CD14-positive monocyte (primary cell): ENCODE measurements at regions not wholly inside any gene's neighbourhood (a gene's known extent, or its start where the extent isn't known, plus 50 kb on each side); places are given as distances from the start of the nearest gene placed in this dataset.

Source experiments
- DNase-seq, 3 donors: peaks; one replicate each; pipeline ENCODE4 v3.0.0-alpha.2; 2011 to 2022
- H2AFZ ChIP-seq: 2 replicates; pipeline ENCODE4 v1.6.0; 2012; ENCODE audit warnings: mild to moderate bottlenecking, low read depth, low read length, inconsistent platforms; ENCODE audit not compliant: insufficient read depth, poor library complexity, severe bottlenecking
- H3K27ac ChIP-seq, 2 donors: 1 replicate in 1 of 2; 2 replicates in 1 of 2; pipeline ENCODE4 v1.5.1; 2012 to 2013; ENCODE audit warnings: low read length in 2 of 2, control low read depth in 1 of 2, inconsistent platforms in 1 of 2, low read depth in 1 of 2, mild to moderate bottlenecking in 1 of 2
- H3K27me3 ChIP-seq, 2 donors: one replicate each; pipeline versions ENCODE4 v1.6.0 to v1.6.1; 2011 to 2013; ENCODE audit warnings: low read length in 2 of 2; ENCODE audit not compliant: control insufficient read depth in 2 of 2, insufficient read depth in 2 of 2
- H3K36me3 ChIP-seq, 2 donors: replicated peaks in 1 of 2; 1 replicate in 1 of 2; 2 replicates in 1 of 2; pipeline versions ENCODE4 v1.5.1 to v1.6.1; 2012 to 2013; ENCODE audit warnings: low read length in 2 of 2, control low read depth in 1 of 2, inconsistent platforms in 1 of 2, mild to moderate bottlenecking in 1 of 2; ENCODE audit not compliant: insufficient read depth in 2 of 2, control insufficient read depth in 1 of 2
- H3K4me1 ChIP-seq, 2 donors: 1 replicate in 1 of 2; 2 replicates in 1 of 2; pipeline versions ENCODE4 v1.5.1 to v1.6.1; 2012 to 2013; ENCODE audit warnings: low read length in 2 of 2, control low read depth in 1 of 2, inconsistent platforms in 1 of 2, mild to moderate bottlenecking in 1 of 2, moderate library complexity in 1 of 2; ENCODE audit not compliant: insufficient read depth in 2 of 2, control insufficient read depth in 1 of 2
- H3K4me2 ChIP-seq: replicated peaks from 2 replicates; pipeline ENCODE3; 2012; ENCODE audit warnings: low read length, moderate library complexity, mild to moderate bottlenecking; ENCODE audit not compliant: poor library complexity, severe bottlenecking; ENCODE audit errors: extremely low read depth
- H3K4me3 ChIP-seq, 3 experiments: fragments of 200-600 bp in 1 of 3; sonication (generic) in 1 of 3; replicated peaks in 1 of 3; 1 replicate in 2 of 3; 2 replicates in 1 of 3; pipeline ENCODE4 v1.5.1; 2011 to 2013; ENCODE audit warnings: low read length in 3 of 3, mild to moderate bottlenecking in 3 of 3, control low read depth in 2 of 3, low read depth in 2 of 3, inconsistent platforms in 1 of 3, moderate library complexity in 1 of 3
- H3K79me2 ChIP-seq: 2 replicates; pipeline ENCODE4 v1.6.0; 2012; ENCODE audit warnings: mild to moderate bottlenecking, control low read depth, inconsistent platforms, low read length, moderate library complexity; ENCODE audit not compliant: insufficient read depth
- H3K9ac ChIP-seq: 2 replicates; pipeline ENCODE4 v1.6.0; 2017; ENCODE audit warnings: low read length, mild to moderate bottlenecking; ENCODE audit not compliant: insufficient read depth, poor library complexity, severe bottlenecking
- H3K9me3 ChIP-seq, 2 donors: replicated peaks in 1 of 2; 1 replicate in 1 of 2; 2 replicates in 1 of 2; pipeline versions ENCODE4 v1.5.1 to v1.6.1; 2012 to 2013; ENCODE audit warnings: low read length in 2 of 2, control low read depth in 1 of 2; ENCODE audit not compliant: control insufficient read depth in 1 of 2, insufficient read depth in 1 of 2
- H4K20me1 ChIP-seq: 2 replicates; pipeline ENCODE4 v1.6.0; 2012; ENCODE audit warnings: mild to moderate bottlenecking, low read length, control low read depth, moderate library complexity; ENCODE audit not compliant: insufficient read depth
- H3K27ac Mint-ChIP-seq, 7 donors: one replicate each; pipeline ENCODE4 v1.8.0; 2020; ENCODE audit warnings: mild to moderate bottlenecking in 7 of 7, mixed read lengths in 7 of 7, moderate library complexity in 6 of 7, inconsistent platforms in 2 of 7
- H3K27me3 Mint-ChIP-seq, 3 donors: one replicate each; pipeline ENCODE4 v1.8.0; 2021 to 2022; ENCODE audit warnings: low read depth in 3 of 3, mild to moderate bottlenecking in 3 of 3, mixed read lengths in 3 of 3, moderate library complexity in 3 of 3, inconsistent platforms in 1 of 3
- H3K36me3 Mint-ChIP-seq, 2 donors: one replicate each; pipeline ENCODE4 v1.8.0; 2020; ENCODE audit warnings: mixed read lengths in 2 of 2, inconsistent platforms in 1 of 2, mild to moderate bottlenecking in 1 of 2
- H3K4me1 Mint-ChIP-seq: one replicate; pipeline ENCODE4 v1.8.0; 2020; ENCODE audit warnings: mild to moderate bottlenecking, mixed read lengths
- H3K4me3 Mint-ChIP-seq, 2 donors: one replicate each; pipeline ENCODE4 v1.8.0; 2020; ENCODE audit warnings: mild to moderate bottlenecking in 2 of 2, mixed read lengths in 2 of 2, moderate library complexity in 1 of 2
- H3K9me3 Mint-ChIP-seq, 7 donors: one replicate each; pipeline ENCODE4 v1.8.0; 2020 to 2022; ENCODE audit warnings: mixed read lengths in 7 of 7, mild to moderate bottlenecking in 6 of 7, moderate library complexity in 6 of 7, inconsistent platforms in 2 of 7
- CTCF ChIP-seq: fragments of 200-600 bp; IDR thresholded peaks from one replicate; pipeline ENCODE4 v1.8.0; 2022; ENCODE audit warnings: antibody characterized with exemption, mild to moderate bottlenecking
- WGBS: methylation state at CpG from one replicate; pipeline ENCODE4 v1.1.5; 2013; ENCODE audit warnings: missing lambda C conversion rate; ENCODE audit not compliant: insufficient coverage; 5-methylcytosine and 5-hydroxymethylcytosine counted together
- intact Hi-C, 2 donors: fragments of 100-400 bp; cut with micrococcal nuclease; formaldehyde crosslinking; loops; one replicate each; pipeline versions ENCODE4 v1.15.0 to v1.15.1; 2023

GRCh38 chr2:234712421-234712935, 215.6 kb upstream of the ARL4C start:
- no peak overlapping the region for H3K27ac ChIP-seq
- H3K4me1 ChIP-seq: no peaks in the 10 kb centered on the region
- DNase-seq: no peak
- H2AFZ ChIP-seq: no peak overlapping the region
- no peaks in the 10 kb centered on the region for H3K36me3 ChIP-seq
- 97% methylated on average over 4 of the region's 4 CpGs for WGBS
- no peak for TF ChIP-seq CTCF
- no peak overlapping the region for H3K27ac Mint-ChIP-seq
- no peaks in the 10 kb centered on the region for H3K36me3 Mint-ChIP-seq
- no peak overlapping the region for H3K4me3 Mint-ChIP-seq
- H3K9ac ChIP-seq: no peak overlapping the region
- no peaks in the 10 kb centered on the region for H3K27me3 ChIP-seq
- no peak overlapping the region for H3K4me2 ChIP-seq
- peaks cover 1 to 15% (median 5%) of the 10 kb centered on the region in 7 donors for H3K9me3 Mint-ChIP-seq
- no peaks in the 10 kb centered on the region for H4K20me1 ChIP-seq
- peaks cover 0 to 2% (median 1%) of the 10 kb centered on the region in 3 donors for H3K27me3 Mint-ChIP-seq
- no peaks in the 10 kb centered on the region for H3K79me2 ChIP-seq
- H3K4me3 ChIP-seq: no peak overlapping the region
- H3K4me1 Mint-ChIP-seq: no peaks in the 10 kb centered on the region
- intact Hi-C loops: no loop called here
- no peaks in the 10 kb centered on the region for H3K9me3 ChIP-seq

- WGBS: no CpG with 5 or more reads among the region's 2 CpGs
- Histone ChIP-seq H3K4me1 (no peaks in the 10 kb centered on the region), H4K20me1 (no peaks in the 10 kb centered on the region), H3K9ac (no peak overlapping the region), H2AFZ (no peak overlapping the region), H3K36me3 (no peaks in the 10 kb centered on the region), H3K79me2 (no peaks in the 10 kb centered on the region), H3K4me3 (no peak overlapping the region), H3K4me2 (no peak overlapping the region), H3K27me3 (no peaks in the 10 kb centered on the region), H3K9me3 (no peaks in the 10 kb centered on the region), H3K27ac (no peak overlapping the region)
- Mint-ChIP-seq H3K36me3 (no peaks in the 10 kb centered on the region), H3K4me1 (no peaks in the 10 kb centered on the region), H3K9me3 (peaks cover 1 to 15% (median 5%) of the 10 kb centered on the region in 7 donors), H3K4me3 (no peak overlapping the region), H3K27ac (no peak overlapping the region), H3K27me3 (peaks cover 0 to 2% (median 1%) of the 10 kb centered on the region in 3 donors)
- intact Hi-C loops: no loop called here
- no peak for DNase-seq
- TF ChIP-seq CTCF: no peak
Measured at GRCh38 chr2:234711308-234711707, 214.4 kb upstream of the ARL4C start.
